ENCODE measurements at regions not wholly inside any gene's neighbourhood (a gene's known extent, or its start where the extent isn't known, plus 50 kb on each side); places are given as distances from the start of the nearest gene placed in this dataset.

DNA sequence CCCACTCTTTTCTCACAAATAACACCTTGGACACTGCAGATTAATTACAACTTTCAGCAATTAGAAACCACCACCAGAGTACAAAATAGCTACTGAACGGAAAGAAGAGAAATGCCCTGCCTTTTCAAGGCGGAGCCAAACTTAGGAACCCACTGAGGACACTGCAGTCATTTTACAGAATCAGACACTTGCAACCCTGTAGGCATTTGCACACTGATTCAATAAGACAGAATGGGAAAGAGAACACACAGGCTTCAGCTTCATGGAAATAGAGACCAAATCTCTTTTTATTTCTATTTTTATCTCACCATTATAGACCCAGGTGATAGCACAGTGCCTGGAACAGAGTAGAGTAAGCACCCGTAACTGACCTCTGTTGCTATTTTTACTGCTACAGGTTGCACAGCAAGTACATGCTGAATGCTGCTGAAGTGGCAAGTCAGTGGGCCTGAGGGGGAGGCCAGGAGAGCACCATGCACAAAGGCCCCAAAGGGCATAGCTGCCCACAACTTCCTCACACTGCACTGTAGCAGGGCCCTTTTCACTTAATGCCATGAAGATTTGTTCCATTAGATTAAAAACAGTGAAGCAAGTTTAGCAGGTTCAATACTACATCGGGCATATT lies 50.7 kb upstream of the EDARADD start:
- DNase-seq: no peak
- no peak overlapping the region for H3K27ac ChIP-seq
- no peaks in the 10 kb centered on the region for H3K27me3 ChIP-seq
- no peaks in the 10 kb centered on the region for H3K4me1 ChIP-seq (replicated peaks in 1 of 2)
- 48 to 62% (median 58%) methylated on average over 4 of the region's 4 CpGs for WGBS, 4 donors
- H3K9me3 ChIP-seq (replicated peaks in 1 of 3): no peaks in the 10 kb centered on the region
- H3K4me3 ChIP-seq: no peak overlapping the region
- intact Hi-C loops (cut with DNase I): no loop called here
- no peaks in the 10 kb centered on the region for H3K36me3 ChIP-seq (replicated peaks in 1 of 2)
- TF ChIP-seq, protein P1, sequence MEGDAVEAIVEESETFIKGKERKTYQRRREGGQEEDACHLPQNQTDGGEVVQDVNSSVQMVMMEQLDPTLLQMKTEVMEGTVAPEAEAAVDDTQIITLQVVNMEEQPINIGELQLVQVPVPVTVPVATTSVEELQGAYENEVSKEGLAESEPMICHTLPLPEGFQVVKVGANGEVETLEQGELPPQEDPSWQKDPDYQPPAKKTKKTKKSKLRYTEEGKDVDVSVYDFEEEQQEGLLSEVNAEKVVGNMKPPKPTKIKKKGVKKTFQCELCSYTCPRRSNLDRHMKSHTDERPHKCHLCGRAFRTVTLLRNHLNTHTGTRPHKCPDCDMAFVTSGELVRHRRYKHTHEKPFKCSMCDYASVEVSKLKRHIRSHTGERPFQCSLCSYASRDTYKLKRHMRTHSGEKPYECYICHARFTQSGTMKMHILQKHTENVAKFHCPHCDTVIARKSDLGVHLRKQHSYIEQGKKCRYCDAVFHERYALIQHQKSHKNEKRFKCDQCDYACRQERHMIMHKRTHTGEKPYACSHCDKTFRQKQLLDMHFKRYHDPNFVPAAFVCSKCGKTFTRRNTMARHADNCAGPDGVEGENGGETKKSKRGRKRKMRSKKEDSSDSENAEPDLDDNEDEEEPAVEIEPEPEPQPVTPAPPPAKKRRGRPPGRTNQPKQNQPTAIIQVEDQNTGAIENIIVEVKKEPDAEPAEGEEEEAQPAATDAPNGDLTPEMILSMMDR (IDR thresholded peaks at IDR 0.05): no peak
- TF ChIP-seq POLR2A (IDR thresholded peaks at IDR 0.05): no peak

DNA sequence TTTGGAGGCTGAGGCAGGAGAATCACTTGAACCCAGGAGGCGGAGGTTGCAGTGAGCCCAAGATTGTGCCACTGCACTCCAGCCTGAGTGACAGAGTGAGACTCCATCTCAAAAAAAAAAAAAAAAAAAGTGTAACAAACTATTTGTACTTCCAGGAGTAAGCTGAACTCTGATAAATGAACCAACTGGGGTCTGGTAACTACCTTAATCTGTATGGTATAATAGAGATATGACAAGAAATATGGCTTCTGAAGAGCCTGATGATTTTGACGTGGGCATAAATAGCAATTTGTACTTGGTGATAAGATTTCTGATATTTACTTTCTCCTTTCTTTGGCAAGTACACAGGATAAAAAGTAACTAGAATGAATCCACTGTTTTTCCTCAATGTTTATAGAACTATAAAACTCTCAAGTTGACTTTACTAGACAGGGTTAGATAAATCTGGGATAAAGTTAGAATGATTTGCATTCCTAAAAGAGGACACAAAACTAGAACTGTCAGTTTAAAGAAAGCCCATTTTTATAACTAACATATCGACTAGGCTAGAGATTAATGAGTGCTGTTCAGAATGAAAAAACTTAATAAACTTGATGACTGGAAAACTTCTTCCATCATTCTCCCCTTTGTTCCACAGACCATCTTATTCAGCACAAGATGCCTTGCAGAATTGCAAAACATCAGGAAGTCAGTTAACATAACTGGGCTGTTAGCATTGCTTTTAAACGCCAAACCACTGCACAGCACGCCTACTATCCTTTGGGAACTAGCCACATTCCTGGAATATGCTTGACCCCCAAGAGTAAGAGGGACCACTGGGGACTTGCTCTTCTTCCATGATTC lies 51.5 kb upstream of the EDARADD start:
- 45 to 48% (median 47%) methylated on average over 5 of the region's 5 CpGs for WGBS, 4 donors
- Histone ChIP-seq H3K27me3 (no peaks in the 10 kb centered on the region), H3K27ac (no peak overlapping the region), H3K4me3 (no peak overlapping the region), H3K9me3 (replicated peaks in 1 of 3) (no peaks in the 10 kb centered on the region), H3K36me3 (replicated peaks in 1 of 2) (no peaks in the 10 kb centered on the region), H3K4me1 (replicated peaks in 1 of 2) (no peaks in the 10 kb centered on the region)
- TF ChIP-seq, protein P1 (IDR thresholded peaks at IDR 0.05): no peak
- no peak for TF ChIP-seq POLR2A (IDR thresholded peaks at IDR 0.05)
- intact Hi-C loops (cut with DNase I): no loop called here
- DNase-seq: no peak

GRCh38 chr1:236341298-236341697 lies 52.8 kb upstream of the EDARADD start:
- Histone ChIP-seq H3K9me3 (replicated peaks in 1 of 3) (no peaks in the 10 kb centered on the region), H3K4me3 (no peak overlapping the region), H3K27ac (no peak overlapping the region), H3K4me1 (replicated peaks in 1 of 2) (no peaks in the 10 kb centered on the region), H3K27me3 (no peaks in the 10 kb centered on the region), H3K36me3 (replicated peaks in 1 of 2) (no peaks in the 10 kb centered on the region)
- TF ChIP-seq, protein P1 (IDR thresholded peaks at IDR 0.05): no peak
- TF ChIP-seq POLR2A (IDR thresholded peaks at IDR 0.05): no peak
- DNase-seq: no peak
- intact Hi-C loops (cut with DNase I): no loop called here
- 55 to 90% (median 79%) methylated on average over 4 of the region's 4 CpGs for WGBS, 4 donors

- 81 to 100% (median 97%) methylated on average over 3 of the region's 3 CpGs for WGBS, 4 donors
- TF ChIP-seq, protein P1 (IDR thresholded peaks at IDR 0.05): no peak
- TF ChIP-seq POLR2A (IDR thresholded peaks at IDR 0.05): no peak
- H3K4me1 ChIP-seq (replicated peaks in 1 of 2): no peaks in the 10 kb centered on the region
- no peak overlapping the region for H3K4me3 ChIP-seq
- no peaks in the 10 kb centered on the region for H3K27me3 ChIP-seq
- no peaks in the 10 kb centered on the region for H3K9me3 ChIP-seq (replicated peaks in 1 of 3)
- H3K27ac ChIP-seq: no peak overlapping the region
- intact Hi-C loops (cut with DNase I): no loop called here
- H3K36me3 ChIP-seq (replicated peaks in 1 of 2): no peaks in the 10 kb centered on the region
- no peak for DNase-seq
Observed at GRCh38 chr1:236338096-236338495, 56.0 kb upstream of the EDARADD start.
